IMR-90 (cell line): ENCODE measurements at regions not wholly inside any gene's neighbourhood (a gene's known extent, or its start where the extent isn't known, plus 50 kb on each side); places are given as distances from the start of the nearest gene placed in this dataset.

Experiments used
- ATAC-seq: fragments of 200-7000 bp; cut with Tn5 transposase; 2 replicates; pipeline ENCODE4 v1.9.1; 2020; ENCODE audit warnings: low read depth, mild to moderate bottlenecking, moderate library complexity
- BruUV-seq: library from RNA; stranded (reverse); fragments of 400-500 nt; replicated peaks from 2 replicates; lab custom pipeline; 2021; lab: Mats Ljungman, UMichigan
- CTCF ChIA-PET: fragments of 300-600 bp; formaldehyde crosslinking; extraction: SDS; loops from one replicate; lab custom pipeline; 2021; ENCODE audit warnings: antibody characterized with exemption; lab: Yijun Ruan, JAX
- POLR2A ChIA-PET: fragments of 300-600 bp; sonication (Branson Sonifier 250); formaldehyde crosslinking; loops from one replicate; lab custom pipeline; 2022; ENCODE audit warnings: antibody characterized with exemption; ENCODE audit not compliant: unreplicated experiment; lab: Charles Lee
- DNase-seq: peaks from one replicate; pipeline ENCODE4 v3.0.0; 2013
- H2AFZ ChIP-seq: replicated peaks from 2 replicates; pipeline ENCODE3; 2013; ENCODE audit warnings: low read length, mild to moderate bottlenecking; ENCODE audit not compliant: poor library complexity
- H2AK5ac ChIP-seq: 2 replicates; pipeline ENCODE4 v1.6.1; 2013; ENCODE audit warnings: low read depth, low read length, inconsistent platforms
- H2AK9ac ChIP-seq: replicated peaks from 2 replicates; pipeline ENCODE3; 2013; ENCODE audit warnings: mild to moderate bottlenecking, low read depth, low read length, moderate library complexity; ENCODE audit not compliant: poor library complexity
- H2BK120ac ChIP-seq: 2 replicates; pipeline ENCODE4 v1.6.1; 2013; ENCODE audit warnings: low read depth, low read length, inconsistent platforms
- H2BK15ac ChIP-seq: 3 replicates; pipeline ENCODE4 v1.6.1; 2013; ENCODE audit warnings: low read depth, low read length, inconsistent platforms
- H2BK20ac ChIP-seq: 2 replicates; pipeline ENCODE4 v1.6.1; 2013; ENCODE audit warnings: low read depth, mild to moderate bottlenecking, inconsistent platforms, low read length, moderate library complexity
- H2BK5ac ChIP-seq: 2 replicates; pipeline ENCODE4 v1.6.1; 2013; ENCODE audit warnings: mild to moderate bottlenecking, low read depth, low read length, inconsistent platforms; ENCODE audit not compliant: poor library complexity, severe bottlenecking
- H3K14ac ChIP-seq: replicated peaks from 2 replicates; pipeline ENCODE4 v1.6.1; 2013; ENCODE audit warnings: low read depth, low read length, inconsistent platforms
- H3K18ac ChIP-seq: 2 replicates; pipeline ENCODE4 v1.6.1; 2013; ENCODE audit warnings: low read depth, low read length, control low read depth
- H3K23ac ChIP-seq: 2 replicates; pipeline ENCODE4 v1.6.1; 2013; ENCODE audit warnings: low read depth, low read length, inconsistent platforms
- H3K27ac ChIP-seq: 2 replicates; pipeline ENCODE4 v1.5.1; 2013; ENCODE audit warnings: mild to moderate bottlenecking, control low read depth, low read length; ENCODE audit not compliant: insufficient read depth
- H3K27me3 ChIP-seq: 2 replicates; pipeline ENCODE4 v1.6.1; 2013; ENCODE audit warnings: low read length; ENCODE audit not compliant: control insufficient read depth, insufficient read depth
- H3K36me3 ChIP-seq: 2 replicates; pipeline ENCODE4 v1.6.1; 2013; ENCODE audit warnings: low read length, mixed read lengths; ENCODE audit not compliant: control insufficient read depth, insufficient read depth
- H3K4ac ChIP-seq: 2 replicates; pipeline ENCODE4 v1.6.1; 2013; ENCODE audit warnings: low read depth, low read length, inconsistent platforms
- H3K4me1 ChIP-seq: 2 replicates; pipeline ENCODE4 v1.6.1; 2013; ENCODE audit warnings: low read length, mixed read lengths; ENCODE audit not compliant: control insufficient read depth, insufficient read depth
- H3K4me2 ChIP-seq: 2 replicates; pipeline ENCODE4 v1.6.1; 2013; ENCODE audit warnings: low read depth, mild to moderate bottlenecking, control low read depth, low read length, moderate library complexity
- H3K4me3 ChIP-seq: 2 replicates; pipeline ENCODE4 v1.5.1; 2013; ENCODE audit warnings: low read depth, mild to moderate bottlenecking, control low read depth, low read length, moderate library complexity; ENCODE audit not compliant: insufficient read depth
- H3K56ac ChIP-seq: 2 replicates; pipeline ENCODE4 v1.6.1; 2013; ENCODE audit warnings: low read length, inconsistent platforms; ENCODE audit not compliant: insufficient read depth; ENCODE audit errors: extremely low read depth
- H3K79me1 ChIP-seq, 2 experiments: 2 replicates each; pipeline ENCODE4 v1.6.1; 2013; ENCODE audit warnings: low read length in 2 of 2, inconsistent platforms in 1 of 2, low read depth in 1 of 2
- H3K9ac ChIP-seq: 2 replicates; pipeline ENCODE4 v1.6.1; 2013; ENCODE audit warnings: low read depth, low read length, control low read depth
- H3K9me1 ChIP-seq: 2 replicates; pipeline ENCODE4 v1.6.1; 2013; ENCODE audit warnings: low read length, inconsistent platforms; ENCODE audit not compliant: insufficient read depth
- H3K9me3 ChIP-seq: 2 replicates; pipeline ENCODE4 v1.6.1; 2013; ENCODE audit warnings: low read length; ENCODE audit not compliant: control insufficient read depth, insufficient read depth
- H4K20me1 ChIP-seq: 2 replicates; pipeline ENCODE4 v1.6.1; 2013; ENCODE audit warnings: low read length, inconsistent platforms; ENCODE audit not compliant: insufficient read depth
- H4K5ac ChIP-seq: 2 replicates; pipeline ENCODE4 v1.6.1; 2013; ENCODE audit warnings: mild to moderate bottlenecking, low read depth, low read length, control low read depth
- H4K8ac ChIP-seq, 2 experiments: 2 replicates each; pipeline ENCODE4 v1.6.1; 2013; ENCODE audit warnings: low read depth in 2 of 2, low read length in 2 of 2, control low read depth in 1 of 2, inconsistent platforms in 1 of 2
- H4K91ac ChIP-seq: 2 replicates; pipeline ENCODE4 v1.6.1; 2013; ENCODE audit warnings: low read depth, low read length, inconsistent platforms; ENCODE audit not compliant: insufficient read depth
- BHLHE40 ChIP-seq: fragments of 150-350 bp; IDR thresholded peaks from 2 replicates; pipeline ENCODE4 v1.6.1; 2016; ENCODE audit warnings: mild to moderate bottlenecking, low read depth, low read length
- FOS ChIP-seq: fragments of 150-350 bp; IDR thresholded peaks from 2 replicates; pipeline ENCODE4 v1.6.1; 2016; ENCODE audit warnings: low read depth, low read length
- MAZ ChIP-seq: IDR thresholded peaks from 2 replicates; pipeline ENCODE4 v1.6.1; 2012; ENCODE audit warnings: low read depth, mild to moderate bottlenecking, low read length, improper control_type of control experiment, moderate library complexity, borderline replicate concordance
- MXI1 ChIP-seq: IDR thresholded peaks from 2 replicates; pipeline ENCODE4 v1.6.1; 2012; ENCODE audit warnings: low read depth, mild to moderate bottlenecking, low read length, moderate library complexity, borderline replicate concordance
- POLR2A ChIP-seq: IDR thresholded peaks from 2 replicates; pipeline ENCODE4 v1.6.1; 2012; ENCODE audit warnings: mild to moderate bottlenecking, low read depth, low read length
- RAD21 ChIP-seq: IDR thresholded peaks from 2 replicates; pipeline ENCODE4 v1.6.1; 2012; ENCODE audit warnings: low read length, improper control_type of control experiment
- RCOR1 ChIP-seq: IDR thresholded peaks from 2 replicates; pipeline ENCODE4 v1.6.1; 2012; ENCODE audit warnings: mild to moderate bottlenecking, low read length, improper control_type of control experiment; ENCODE audit not compliant: insufficient replicate concordance
- RFX5 ChIP-seq: IDR thresholded peaks from 2 replicates; pipeline ENCODE4 v1.8.0; 2012; ENCODE audit warnings: low read depth, mild to moderate bottlenecking, low read length, moderate library complexity
- WGBS, 2 experiments: methylation state at CpG; one replicate each; pipeline versions ENCODE4 v1.1.5 to v1.1.7; 2013; ENCODE audit warnings: missing lambda C conversion rate in 2 of 2; ENCODE audit not compliant: insufficient read length in 1 of 2; ENCODE audit errors: extremely low coverage in 2 of 2; 5-methylcytosine and 5-hydroxymethylcytosine counted together
- dilution Hi-C: fragments of 300-500 bp; cut with HindIII; formaldehyde crosslinking; loops from one replicate; pipeline ENCODE4 v1.14.3; 2018; ENCODE audit warnings: low sequenced_read_pairs; ENCODE audit not compliant: unreplicated experiment
- in situ Hi-C: fragments of 300-500 bp; cut with MboI; formaldehyde crosslinking; loops from 3 replicates; pipeline ENCODE4 v1.14.3; 2019; ENCODE audit warnings: low sequenced_read_pairs, inconsistent platforms, mixed read lengths
- intact Hi-C: fragments of 100-400 bp; cut with micrococcal nuclease; formaldehyde crosslinking; loops from 2 replicates; pipeline ENCODE4 v1.10.0; 2022
- TF ChIP-seq, protein P1 (sequence below): fragments of 150-350 bp; IDR thresholded peaks from 2 replicates; pipeline ENCODE4 v1.6.1; 2016; ENCODE audit warnings: low read depth, mild to moderate bottlenecking, low read length, moderate library complexity, borderline replicate concordance
- TF ChIP-seq, protein P2 (sequence below): fragments of 150-350 bp; IDR thresholded peaks from 2 replicates; pipeline ENCODE4 v1.6.1; 2017; ENCODE audit warnings: mild to moderate bottlenecking, antibody characterized with exemption, low read length, low read depth

DNA sequence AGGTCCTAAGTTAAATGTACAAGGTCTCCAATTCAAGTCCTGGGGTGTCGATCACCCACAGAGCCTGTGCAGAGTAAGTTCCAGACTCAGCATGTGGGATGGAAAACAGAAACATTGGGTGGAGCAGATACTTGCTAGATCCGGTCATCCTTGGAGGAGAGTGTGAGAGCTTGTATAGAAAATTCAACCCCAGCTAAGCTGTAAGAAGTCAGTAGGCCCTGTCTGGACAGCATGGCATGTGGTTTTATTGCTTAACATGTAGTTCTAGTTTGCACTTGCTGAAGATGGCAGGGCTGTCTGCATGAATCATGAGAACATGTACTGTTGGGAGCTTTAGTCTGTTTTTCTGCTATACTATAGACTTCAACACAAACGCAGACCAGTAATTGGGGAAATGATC, 189.6 kb upstream of the RMP24 start:
- Histone ChIP-seq H2BK20ac (no peak overlapping the region), H3K18ac (no peak overlapping the region), H3K4me1 (no peaks in the 10 kb centered on the region), H3K23ac (no peak overlapping the region), H3K4me3 (no peak overlapping the region), H3K56ac (no peak overlapping the region), H3K9me1 (no peaks in the 10 kb centered on the region), H2AK5ac (no peak overlapping the region), H2BK120ac (no peak overlapping the region), H4K20me1 (no peaks in the 10 kb centered on the region), H4K91ac (no peak overlapping the region), H3K27ac (no peak overlapping the region), H2AFZ (no peak overlapping the region), H3K4ac (no peak overlapping the region), H3K4me2 (no peak overlapping the region), H4K8ac (no peak overlapping the region), H2BK15ac (no peak overlapping the region), H3K27me3 (no peaks in the 10 kb centered on the region), H2AK9ac (no peak overlapping the region), H3K9ac (no peak overlapping the region), H3K14ac (no peak overlapping the region), H2BK5ac (no peak overlapping the region), H4K5ac (no peak overlapping the region), H3K9me3 (no peaks in the 10 kb centered on the region), H3K79me1 (no peaks in the 10 kb centered on the region), H3K36me3 (no peaks in the 10 kb centered on the region)
- BruUV-seq = no TSS peak
- DNase-seq (no peak), ATAC-seq (no peak)
- CTCF ChIA-PET = no interaction called here
- POLR2A ChIA-PET = no interaction called here
- TF ChIP-seq RCOR1 = no peak
- no peak for TF ChIP-seq RAD21
- TF ChIP-seq BHLHE40 = no peak
- no peak for TF ChIP-seq FOS
- TF ChIP-seq MAZ = no peak
- TF ChIP-seq, protein P1, sequence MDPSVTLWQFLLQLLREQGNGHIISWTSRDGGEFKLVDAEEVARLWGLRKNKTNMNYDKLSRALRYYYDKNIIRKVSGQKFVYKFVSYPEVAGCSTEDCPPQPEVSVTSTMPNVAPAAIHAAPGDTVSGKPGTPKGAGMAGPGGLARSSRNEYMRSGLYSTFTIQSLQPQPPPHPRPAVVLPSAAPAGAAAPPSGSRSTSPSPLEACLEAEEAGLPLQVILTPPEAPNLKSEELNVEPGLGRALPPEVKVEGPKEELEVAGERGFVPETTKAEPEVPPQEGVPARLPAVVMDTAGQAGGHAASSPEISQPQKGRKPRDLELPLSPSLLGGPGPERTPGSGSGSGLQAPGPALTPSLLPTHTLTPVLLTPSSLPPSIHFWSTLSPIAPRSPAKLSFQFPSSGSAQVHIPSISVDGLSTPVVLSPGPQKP = no peak
- TF ChIP-seq, protein P2, sequence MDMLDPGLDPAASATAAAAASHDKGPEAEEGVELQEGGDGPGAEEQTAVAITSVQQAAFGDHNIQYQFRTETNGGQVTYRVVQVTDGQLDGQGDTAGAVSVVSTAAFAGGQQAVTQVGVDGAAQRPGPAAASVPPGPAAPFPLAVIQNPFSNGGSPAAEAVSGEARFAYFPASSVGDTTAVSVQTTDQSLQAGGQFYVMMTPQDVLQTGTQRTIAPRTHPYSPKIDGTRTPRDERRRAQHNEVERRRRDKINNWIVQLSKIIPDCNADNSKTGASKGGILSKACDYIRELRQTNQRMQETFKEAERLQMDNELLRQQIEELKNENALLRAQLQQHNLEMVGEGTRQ = no peak
- no peak for TF ChIP-seq MXI1
- no peak for TF ChIP-seq POLR2A
- TF ChIP-seq RFX5 = no peak
- intact Hi-C loops = no loop called here
- dilution Hi-C loops = no loop called here
- in situ Hi-C loops = no loop called here
- WGBS, 2 experiments = 60% methylated on average over 1 of the region's 3 CpGs; no CpG with 5 or more reads in 1 of the 2 experiments
